Coronary artery (tissue), 2 donors: ENCODE measurements at regions not wholly inside any gene's neighbourhood (a gene's known extent, or its start where the extent isn't known, plus 50 kb on each side); places are given as distances from the start of the nearest gene placed in this dataset.

Experiments
- DNase-seq: peaks from one replicate; pipeline ENCODE4 v3.0.0-alpha.2; 2017; ENCODE audit warnings: low spot score
- H3K27ac ChIP-seq, 2 donors: fragments of 200-600 bp; sonication (generic); one replicate each; pipeline ENCODE4 v1.5.1; 2016 to 2019
- H3K4me3 ChIP-seq: fragments of 200-600 bp; sonication (generic); 2 replicates; pipeline ENCODE4 v1.5.1; 2016; ENCODE audit warnings: mild to moderate bottlenecking, moderate library complexity
- CTCF ChIP-seq: fragments of 200-600 bp; sonication (generic); IDR thresholded peaks from one replicate; pipeline ENCODE4 v1.5.1; 2019; ENCODE audit warnings: antibody characterized with exemption

GRCh38 chr2:158741625-158742024 lies 53.5 kb upstream of the DAPL1 start:
- TF ChIP-seq CTCF = no peak
- no peak for DNase-seq
- no peak overlapping the region for H3K4me3 ChIP-seq
- no peak overlapping the region for H3K27ac ChIP-seq

GRCh38 chr2:158742536-158742935 lies 52.6 kb upstream of the DAPL1 start:
- DNase-seq = no peak
- H3K4me3 ChIP-seq = no peak overlapping the region
- no peak overlapping the region for H3K27ac ChIP-seq
- TF ChIP-seq CTCF = no peak

GRCh38 chr2:158743466-158743865 lies 51.7 kb upstream of the DAPL1 start:
- DNase-seq = no peak
- Histone ChIP-seq H3K27ac (no peak overlapping the region), H3K4me3 (no peak overlapping the region)
- TF ChIP-seq CTCF = no peak

- DNase-seq = no peak
- Histone ChIP-seq H3K27ac (no peak overlapping the region), H3K4me3 (no peak overlapping the region)
- no peak for TF ChIP-seq CTCF
These were observed 51.2 kb upstream of the DAPL1 start for GRCh38 chr2:158743879-158744278.

GRCh38 chr2:158745067-158745865 lies 49.9 kb upstream of the DAPL1 start:
- no peak for DNase-seq
- Histone ChIP-seq H3K4me3 (no peak overlapping the region), H3K27ac (peak overlapping the region in 1 of 2 donors; percentile 11)
- TF ChIP-seq CTCF = no peak
